NB4 (cell line): ENCODE measurements at regions not wholly inside any gene's neighbourhood (a gene's known extent, or its start where the extent isn't known, plus 50 kb on each side); places are given as distances from the start of the nearest gene placed in this dataset.
"Not testable (repeated sequence)": the region's sequence is repeated elsewhere in the genome, so short reads cannot be mapped to it uniquely, and the experiment has no call there.

Experiments used
- DNase-seq: peaks from one replicate; pipeline ENCODE4 v3.0.0; 2010; ENCODE audit warnings: low read depth
- H3K4me3 ChIP-seq: one replicate; pipeline ENCODE4 v1.5.1; 2011; ENCODE audit warnings: mild to moderate bottlenecking, low read depth, low read length, moderate library complexity

GRCh38 chr1:120465900-120466299 lies 51.1 kb downstream of the NBPF8 start:
- DNase-seq, H3K4me3 ChIP-seq: not testable (repeated sequence)

DNA sequence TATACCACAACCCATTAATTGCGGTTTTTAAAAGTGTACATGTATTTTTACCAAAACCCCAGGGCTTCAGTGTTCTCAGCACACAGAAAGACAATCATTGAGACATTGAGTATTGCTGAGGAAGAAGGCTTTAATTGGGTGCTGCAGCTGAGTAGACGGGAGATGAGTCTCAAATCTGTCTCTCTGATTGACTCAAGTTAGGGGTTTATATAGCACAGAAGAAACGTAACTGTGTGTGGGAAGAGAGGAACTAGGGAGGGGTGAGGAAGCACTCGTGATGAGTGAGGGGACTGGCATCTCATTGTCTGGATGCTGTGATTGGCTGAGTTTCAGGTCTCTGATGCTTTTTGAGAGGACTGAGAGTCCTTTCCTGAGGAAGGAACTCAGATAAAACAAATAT lies 62.8 kb downstream of the NBPF8 start:
- H3K4me3 ChIP-seq, DNase-seq: not testable (repeated sequence)

DNA sequence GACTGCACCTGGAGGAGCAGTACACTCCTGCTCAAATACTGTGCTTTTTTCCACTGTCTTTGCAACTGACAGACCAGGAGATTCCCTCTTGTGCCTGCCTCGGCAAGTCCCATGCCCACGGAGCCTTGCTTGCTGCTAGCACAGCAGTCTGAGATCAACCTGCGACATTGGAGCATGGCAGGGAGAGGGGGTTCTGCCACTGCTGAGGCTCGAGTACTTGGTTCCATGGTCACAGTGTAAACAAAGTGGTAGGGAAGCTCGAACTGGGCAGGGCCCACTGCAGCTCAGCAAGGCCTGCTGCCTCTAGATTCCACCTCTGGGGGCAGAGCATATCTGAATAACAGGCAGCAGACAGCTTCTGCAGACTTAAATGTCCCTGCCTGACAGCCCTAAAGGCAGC lies 63.6 kb downstream of the NBPF8 start:
- H3K4me3 ChIP-seq, DNase-seq: not testable (repeated sequence)

DNA sequence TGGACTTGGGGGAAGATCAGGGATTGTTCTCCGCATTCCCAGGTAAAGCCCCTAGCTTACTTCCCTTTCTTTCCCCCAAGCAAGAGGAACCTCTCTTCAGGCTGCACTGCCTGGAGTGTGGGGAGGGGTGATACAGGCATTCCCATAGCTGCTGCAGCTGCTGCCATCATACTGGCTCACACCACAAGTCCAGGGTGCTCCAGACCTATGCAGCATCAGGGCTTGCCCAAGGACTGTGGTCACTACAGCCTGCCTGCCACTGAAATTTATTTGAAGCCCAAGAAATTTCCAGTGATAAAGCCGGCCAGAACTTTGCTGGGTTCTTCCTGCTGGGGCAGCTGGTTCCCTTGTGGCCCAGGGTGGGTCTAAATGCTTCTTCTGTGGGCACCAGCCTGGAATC lies 72.7 kb downstream of the NBPF8 start:
- DNase-seq, H3K4me3 ChIP-seq: not testable (repeated sequence)

DNA sequence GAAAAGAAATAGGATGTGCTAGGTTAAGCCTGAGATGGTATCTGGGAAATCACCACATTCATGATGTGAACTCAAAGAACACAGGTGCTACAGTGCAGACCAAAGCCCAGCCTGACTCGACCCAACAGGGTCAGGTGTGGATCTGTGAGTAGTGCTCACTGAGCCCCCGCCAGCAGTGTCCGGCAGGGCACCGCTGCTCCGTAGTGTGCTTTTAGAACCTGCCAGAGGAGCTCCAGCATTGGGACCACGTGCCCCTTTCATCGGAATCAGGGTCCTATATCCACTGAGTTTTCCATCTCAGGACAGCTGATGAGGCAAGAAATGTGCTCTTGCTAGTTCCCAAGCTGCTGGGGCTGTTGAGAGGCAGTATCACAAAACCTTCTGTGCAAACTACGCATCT lies 74.4 kb downstream of the NBPF8 start:
- H3K4me3 ChIP-seq, DNase-seq: not testable (repeated sequence)

DNA sequence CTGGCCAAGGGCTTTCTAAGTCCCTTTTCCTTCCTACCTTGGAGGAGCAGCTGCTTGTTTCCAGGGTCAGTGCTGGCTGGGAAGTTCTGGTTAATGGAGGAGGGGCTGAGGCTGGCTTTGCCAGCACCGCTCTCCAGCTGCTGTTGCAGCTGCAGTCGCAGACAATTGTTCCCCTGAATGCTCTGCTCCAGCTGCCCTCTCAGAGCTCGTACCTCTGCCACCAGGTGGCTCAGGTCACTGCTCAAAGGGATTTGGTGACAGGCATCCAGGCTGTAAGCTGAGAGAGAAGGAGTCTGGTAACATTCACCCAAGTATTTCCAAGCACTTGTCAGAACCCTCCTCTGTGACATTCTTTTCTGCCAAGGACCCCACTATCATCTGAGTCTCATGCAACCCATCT lies 82.3 kb downstream of the NBPF8 start:
- DNase-seq, H3K4me3 ChIP-seq: not testable (repeated sequence)

DNA sequence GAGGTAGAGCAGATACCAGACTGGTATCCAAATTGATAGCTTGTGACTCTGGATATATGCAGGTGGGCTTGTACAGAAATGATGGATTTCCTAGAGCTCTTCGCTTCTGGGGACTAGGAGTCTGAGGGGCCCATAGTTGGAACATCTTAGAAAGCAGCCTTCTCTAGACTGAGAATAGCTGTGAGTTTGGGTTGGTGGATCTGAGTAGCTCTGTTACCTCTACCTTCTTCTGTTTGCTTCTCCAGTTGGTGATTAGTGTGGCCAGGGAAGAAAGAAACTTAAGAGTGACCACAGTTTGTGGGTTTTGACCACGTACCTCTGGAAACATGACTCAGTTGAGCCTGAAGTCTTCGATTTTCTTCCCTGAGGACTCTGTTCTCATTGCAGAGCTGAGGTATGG lies 88.4 kb downstream of the NBPF8 start:
- H3K4me3 ChIP-seq, DNase-seq: not testable (repeated sequence)

DNA sequence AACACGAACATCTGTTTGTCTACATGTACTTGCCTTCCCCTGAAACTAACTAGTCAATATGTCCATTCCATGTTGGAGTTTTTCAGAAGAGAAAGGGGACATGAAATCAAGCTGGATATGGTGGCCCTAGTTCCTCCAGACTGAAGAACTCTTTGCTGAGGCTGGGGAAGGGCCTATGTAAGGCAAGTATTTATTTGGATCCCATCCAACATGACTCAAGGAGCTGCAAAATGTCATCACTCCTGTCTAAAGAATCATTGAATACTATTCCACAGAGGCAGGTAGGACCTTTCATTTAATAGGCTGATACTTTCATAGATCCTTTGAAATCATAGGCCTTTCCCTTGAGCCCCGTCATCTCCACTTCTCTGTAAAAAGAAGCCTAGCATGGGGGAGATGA lies 91.5 kb downstream of the NBPF8 start:
- not testable (repeated sequence) for DNase-seq, H3K4me3 ChIP-seq

DNA sequence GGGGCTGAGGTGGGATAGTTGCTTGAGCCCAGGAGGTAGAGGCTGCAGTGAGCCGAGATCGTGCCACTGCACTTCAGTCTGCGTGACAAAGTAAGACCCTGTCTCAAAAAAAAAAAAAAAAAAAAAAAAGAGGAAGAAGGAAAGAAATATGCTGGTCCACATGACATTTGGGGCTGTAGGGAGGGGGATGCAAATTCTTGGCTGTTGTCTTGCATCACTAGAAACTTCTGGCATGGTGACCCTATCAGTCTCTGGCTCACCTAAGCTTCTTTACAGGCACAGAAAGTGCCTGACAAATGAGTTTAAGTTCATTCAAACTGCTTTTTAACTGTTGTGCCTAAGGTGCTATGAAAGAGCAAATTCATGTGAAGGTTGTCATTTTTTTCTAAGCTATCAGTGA lies 93.5 kb downstream of the NBPF8 start:
- H3K4me3 ChIP-seq, DNase-seq: not testable (repeated sequence)

DNA sequence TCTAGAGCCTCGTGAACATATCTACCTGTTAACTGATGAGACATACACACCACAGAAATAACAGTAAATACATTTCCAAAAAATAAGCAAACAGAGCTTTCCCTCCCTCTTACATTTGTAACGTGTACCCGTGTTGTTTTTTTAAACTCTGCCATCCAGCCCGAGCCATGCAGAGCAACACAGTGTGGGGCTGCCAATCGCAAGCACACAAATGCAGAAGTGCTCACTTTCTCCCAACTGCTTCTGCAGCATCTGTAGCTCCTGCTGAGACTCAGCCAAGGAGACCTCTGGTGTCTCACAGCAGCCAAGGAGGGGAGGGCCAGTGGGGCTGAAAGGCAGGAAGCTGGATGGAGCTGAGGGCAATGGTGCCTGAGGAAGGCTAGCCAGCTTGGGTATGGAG lies 94.4 kb downstream of the NBPF8 start:
- DNase-seq: peak; percentile 8
- H3K4me3 ChIP-seq: not testable (repeated sequence)

- not testable (repeated sequence) for DNase-seq
These were observed 98.3 kb downstream of the NBPF8 start for GRCh38 chr1:120513099-120513498.

DNA sequence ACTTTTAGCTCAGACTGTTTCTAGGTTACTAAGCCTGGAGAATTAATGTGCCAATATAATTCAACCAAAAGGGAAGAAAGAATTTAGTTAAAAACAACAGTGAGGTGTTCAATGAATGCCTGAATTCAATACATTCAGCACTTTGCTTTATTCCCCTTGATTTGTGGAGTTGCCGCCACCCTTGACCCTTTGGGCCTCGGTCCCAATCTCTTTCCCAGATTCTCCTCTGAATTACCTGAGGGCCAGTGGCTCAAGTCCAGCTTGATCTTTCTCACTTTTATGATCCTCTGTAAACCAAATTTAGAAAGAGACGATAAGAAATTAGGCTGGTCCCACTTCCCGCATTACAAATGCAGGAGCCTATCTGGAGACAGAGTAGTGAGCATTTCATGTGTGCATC lies 98.7 kb downstream of the NBPF8 start:
- H3K4me3 ChIP-seq, DNase-seq: not testable (repeated sequence)

More at GRCh38 chr1:120513099-120513498, 98.3 kb downstream of the NBPF8 start:
- H3K4me3 ChIP-seq: not testable (repeated sequence)

GRCh38 chr1:120519196-120519595 lies 104.4 kb downstream of the NBPF8 start:
- not testable (repeated sequence) for DNase-seq, H3K4me3 ChIP-seq

DNA sequence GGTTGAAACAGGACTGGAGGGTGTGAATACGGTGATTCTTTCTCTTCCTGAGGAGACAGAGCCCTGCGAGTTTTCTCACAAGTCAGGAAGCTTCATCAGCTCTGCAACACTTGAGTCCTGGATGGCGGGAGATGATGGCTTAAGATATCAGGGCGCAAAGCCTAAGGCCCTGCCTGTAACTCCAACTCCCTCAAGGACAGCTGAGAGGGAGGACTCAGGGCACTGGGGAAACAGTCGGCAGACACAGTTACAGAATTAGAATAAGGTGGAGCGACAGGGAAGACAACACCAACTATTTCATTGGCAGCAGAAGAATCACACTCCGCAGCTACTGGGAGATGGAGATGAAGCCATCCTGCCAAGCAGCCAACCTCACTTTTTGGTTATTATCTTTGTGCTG lies 109.6 kb downstream of the NBPF8 start:
- not testable (repeated sequence) for H3K4me3 ChIP-seq, DNase-seq

DNA sequence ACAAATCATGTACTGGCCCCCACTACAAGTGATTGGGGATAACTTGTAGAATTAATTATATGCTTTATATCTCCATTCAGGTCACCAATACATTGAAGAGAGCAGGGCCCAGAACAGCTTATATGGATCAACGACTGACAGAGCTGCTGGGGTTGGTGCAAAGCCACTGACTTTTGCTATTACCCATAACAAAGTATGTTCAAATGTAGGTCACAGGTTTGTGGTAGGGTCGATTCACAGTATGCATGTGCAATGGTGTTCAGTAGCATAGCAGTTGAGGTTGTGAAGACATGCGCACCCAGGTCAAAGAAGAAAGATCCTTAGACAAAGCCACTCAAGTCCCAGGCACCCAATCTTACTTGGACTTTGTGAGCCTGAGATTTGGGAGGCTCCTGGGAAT lies 110.6 kb downstream of the NBPF8 start:
- DNase-seq, H3K4me3 ChIP-seq: not testable (repeated sequence)

- not testable (repeated sequence) for H3K4me3 ChIP-seq, DNase-seq
These were observed 114.7 kb downstream of the NBPF8 start for GRCh38 chr1:120529475-120530089.

DNA sequence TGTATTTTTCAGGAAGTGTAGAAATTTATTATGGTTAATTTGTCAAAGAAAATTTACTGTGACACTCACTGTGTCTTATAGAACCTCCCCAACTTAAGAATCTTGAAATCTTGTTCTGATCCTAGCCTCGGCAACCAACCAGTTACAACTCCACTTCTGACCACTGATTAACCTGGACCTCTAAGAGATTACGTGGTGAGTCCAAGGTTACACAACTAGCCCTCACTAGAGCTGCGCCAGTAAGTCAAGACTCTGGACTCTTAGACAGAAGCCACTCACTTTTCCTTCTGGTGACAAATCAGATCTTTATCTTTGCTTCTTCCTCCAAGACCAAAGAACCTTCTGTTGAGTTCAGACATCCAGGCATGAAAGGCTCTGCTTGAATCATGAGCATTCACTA lies 116.6 kb downstream of the NBPF8 start:
- H3K4me3 ChIP-seq, DNase-seq: not testable (repeated sequence)

DNA sequence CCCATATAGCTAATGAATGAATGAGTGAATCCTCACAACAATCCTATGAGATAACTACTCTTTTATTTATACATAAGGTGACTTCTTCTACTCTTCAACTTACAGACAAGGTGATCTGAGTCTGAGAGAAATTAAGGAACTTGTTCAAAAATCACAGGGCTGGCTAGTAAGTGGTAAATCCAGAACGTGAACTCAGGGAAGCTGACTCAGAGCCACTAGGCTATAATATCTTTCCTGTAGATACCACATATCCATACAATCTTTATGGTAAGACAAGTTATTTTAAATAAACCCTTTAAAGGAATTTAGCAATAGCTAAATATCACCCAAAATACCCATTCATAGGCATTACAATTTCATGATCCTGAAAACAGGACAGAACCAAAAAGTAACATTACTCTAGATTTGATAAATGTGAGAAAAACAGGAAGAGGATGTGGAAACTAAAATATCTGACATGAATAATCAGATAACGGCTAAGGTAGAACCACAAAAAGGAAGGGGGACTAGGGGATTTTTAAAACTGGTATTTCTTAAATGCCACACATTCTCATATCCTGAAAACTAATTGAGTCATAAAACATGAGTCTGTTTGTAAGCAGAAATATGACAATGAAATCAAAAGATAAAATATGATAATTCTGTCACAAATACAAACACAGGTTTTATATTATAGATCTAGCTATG lies 119.7 kb downstream of the NBPF8 start:
- not testable (repeated sequence) for H3K4me3 ChIP-seq
- DNase-seq: peak; percentile 25

DNA sequence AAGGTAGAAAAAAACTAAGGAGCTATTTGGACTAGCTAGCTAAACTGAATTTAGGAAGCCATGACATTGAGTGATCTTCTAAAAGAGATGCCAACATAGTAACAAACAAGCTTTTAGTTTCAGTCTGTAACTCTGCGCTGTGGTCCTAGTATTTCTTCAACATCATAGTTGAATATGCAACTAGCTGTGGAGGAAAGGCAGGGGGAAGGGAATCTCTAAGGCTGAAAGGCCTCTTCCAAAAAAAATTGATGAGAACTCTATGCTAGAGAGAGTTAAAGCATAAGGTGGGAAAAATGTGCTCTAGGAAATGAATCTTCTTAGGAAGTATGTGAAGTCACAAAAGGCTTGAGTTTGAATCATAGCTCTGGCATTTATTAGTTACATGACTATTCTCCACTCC lies 120.2 kb downstream of the NBPF8 start:
- H3K4me3 ChIP-seq, DNase-seq: not testable (repeated sequence)

DNA sequence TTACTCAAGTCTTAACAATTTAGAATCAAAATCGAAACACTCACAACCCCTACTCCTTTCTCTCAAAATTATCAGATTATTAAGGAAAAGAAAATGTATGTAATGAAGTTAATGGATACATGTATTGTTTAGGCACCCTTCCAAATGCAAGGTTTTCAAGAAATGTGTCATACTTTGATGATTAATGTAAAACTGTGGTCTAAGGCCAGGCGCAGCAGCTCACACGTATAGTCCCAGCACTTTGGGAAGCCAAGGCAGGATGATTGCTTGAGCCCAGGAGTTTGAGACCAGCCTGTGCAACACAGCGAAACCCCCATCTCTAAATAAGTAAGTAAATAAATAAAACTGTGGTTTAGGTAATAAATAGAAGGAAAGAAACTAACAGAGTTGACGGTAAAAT lies 126.6 kb downstream of the NBPF8 start:
- not testable (repeated sequence) for DNase-seq, H3K4me3 ChIP-seq

DNA sequence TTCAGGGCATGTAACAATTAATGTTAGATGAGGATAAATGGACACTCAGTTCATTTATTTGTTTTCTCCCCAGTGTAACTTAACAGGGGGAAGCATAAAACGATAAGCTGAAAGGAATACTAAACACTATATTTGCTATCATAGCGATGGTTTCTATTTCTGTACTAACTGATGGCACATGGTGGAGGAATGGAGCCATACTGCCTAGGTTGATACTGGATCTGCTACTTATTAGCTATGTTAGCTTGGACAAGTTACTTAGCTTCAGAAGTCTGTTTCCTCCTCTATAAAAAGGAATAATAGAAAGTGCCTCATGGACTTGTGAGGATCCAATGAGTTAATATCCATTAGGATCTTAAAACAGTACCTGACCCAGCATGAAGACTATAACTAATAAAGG lies 127.5 kb downstream of the NBPF8 start:
- not testable (repeated sequence) for H3K4me3 ChIP-seq, DNase-seq
